OCI-LY7 (cell line): ENCODE measurements at regions not wholly inside any gene's neighbourhood (a gene's known extent, or its start where the extent isn't known, plus 50 kb on each side); places are given as distances from the start of the nearest gene placed in this dataset.

Source experiments
- BruUV-seq: library from RNA; stranded (reverse); fragments of 400-500 nt; replicated peaks from 2 replicates; lab custom pipeline; 2021; lab: Mats Ljungman, UMichigan
- CTCF ChIA-PET: fragments of 300-600 bp; sonication (Branson Sonifier 250); formaldehyde crosslinking; loops from one replicate; lab custom pipeline; 2022; ENCODE audit warnings: antibody characterized with exemption; ENCODE audit not compliant: unreplicated experiment; lab: Charles Lee
- POLR2A ChIA-PET: fragments of 300-600 bp; sonication (Branson Sonifier 250); formaldehyde crosslinking; loops from one replicate; lab custom pipeline; 2022; ENCODE audit warnings: antibody characterized with exemption; lab: Charles Lee
- DNase-seq: peaks from one replicate; pipeline ENCODE4 v3.0.0-alpha.2; 2015; ENCODE audit warnings: low spot score
- H2AFZ ChIP-seq: fragments of 200-600 bp; sonication (generic), shearing (Covaris generic); 2 replicates; pipeline ENCODE4 v1.6.1; 2014; ENCODE audit warnings: mild to moderate bottlenecking, antibody characterized with exemption, low read length, moderate library complexity
- H3K27ac ChIP-seq: fragments of 200-600 bp; sonication (generic); 2 replicates; pipeline ENCODE4 v1.5.1; 2014; ENCODE audit warnings: mixed run types, low read depth, mild to moderate bottlenecking, moderate library complexity, low read length, inconsistent platforms; ENCODE audit not compliant: poor library complexity, severe bottlenecking
- H3K36me3 ChIP-seq: fragments of 200-600 bp; sonication (generic); 2 replicates; pipeline ENCODE4 v1.6.1; 2014; ENCODE audit warnings: mild to moderate bottlenecking, antibody characterized with exemption, low read length, moderate library complexity, mixed read lengths; ENCODE audit not compliant: insufficient read depth
- H3K4me1 ChIP-seq: fragments of 200-600 bp; sonication (generic); 2 replicates; pipeline ENCODE4 v1.5.1; 2014; ENCODE audit warnings: mild to moderate bottlenecking, low read length; ENCODE audit not compliant: insufficient read depth, poor library complexity, severe bottlenecking
- H3K4me2 ChIP-seq: fragments of 200-600 bp; sonication (generic); 2 replicates; pipeline ENCODE4 v1.6.1; 2014; ENCODE audit warnings: mild to moderate bottlenecking, low read length
- H3K4me3 ChIP-seq: fragments of 200-600 bp; sonication (generic); 2 replicates; pipeline ENCODE4 v1.5.1; 2014; ENCODE audit warnings: mild to moderate bottlenecking, low read depth, low read length; ENCODE audit not compliant: poor library complexity, severe bottlenecking
- H3K79me2 ChIP-seq: fragments of 200-600 bp; sonication (generic); 2 replicates; pipeline ENCODE4 v1.6.1; 2016; ENCODE audit warnings: low read depth, mild to moderate bottlenecking, low read length, moderate library complexity, mixed read lengths; ENCODE audit not compliant: insufficient read depth
- H3K9me2 ChIP-seq: fragments of 200-600 bp; sonication (generic); 2 replicates; pipeline ENCODE4 v1.6.1; 2016; ENCODE audit warnings: mild to moderate bottlenecking, low read length, mixed read lengths; ENCODE audit not compliant: insufficient read depth
- H3K9me3 ChIP-seq: fragments of 200-600 bp; sonication (generic); 2 replicates; pipeline ENCODE4 v1.6.1; 2014; ENCODE audit warnings: mild to moderate bottlenecking, mixed run types, low read length, mixed read lengths
- H4K20me1 ChIP-seq: fragments of 200-600 bp; sonication (generic); 2 replicates; pipeline ENCODE4 v1.6.1; 2014; ENCODE audit warnings: mild to moderate bottlenecking, antibody characterized with exemption, low read length, moderate library complexity, mixed read lengths; ENCODE audit not compliant: insufficient read depth
- CTCF ChIP-seq: fragments of 200-600 bp; sonication (generic); conservative IDR thresholded peaks from 2 replicates; pipeline ENCODE4 v1.5.1; 2014; ENCODE audit warnings: mild to moderate bottlenecking, antibody characterized with exemption, low read length, moderate library complexity, mixed read lengths
- EZH2phosphoT487 ChIP-seq: fragments of 200-600 bp; sonication (generic); IDR thresholded peaks from 2 replicates; pipeline ENCODE4 v1.6.1; 2018; ENCODE audit warnings: low read depth, borderline replicate concordance, mild to moderate bottlenecking, mixed run types, antibody characterized with exemption, low read length, moderate library complexity, mixed read lengths
- intact Hi-C: fragments of 100-400 bp; cut with micrococcal nuclease; formaldehyde crosslinking; loops from one replicate; pipeline ENCODE4 v1.10.0; 2022; ENCODE audit not compliant: unreplicated experiment

GRCh38 chr1:61579802-61580201, 145.1 kb downstream of the TM2D1 start:
- Histone ChIP-seq H4K20me1 (no peaks in the 10 kb centered on the region), H3K4me3 (no peak overlapping the region), H3K4me1 (no peaks in the 10 kb centered on the region), H3K36me3 (no peaks in the 10 kb centered on the region), H3K9me2 (no peaks in the 10 kb centered on the region), H2AFZ (no peak overlapping the region), H3K9me3 (no peaks in the 10 kb centered on the region), H3K27ac (no peak overlapping the region), H3K4me2 (no peak overlapping the region), H3K79me2 (no peaks in the 10 kb centered on the region)
- no TSS peak for BruUV-seq
- POLR2A ChIA-PET = no interaction called here
- CTCF ChIA-PET = no interaction called here
- TF ChIP-seq EZH2phosphoT487 (no peak), CTCF (no peak)
- no peak for DNase-seq
- intact Hi-C loops = loop anchor here (10.0 kb wide), 1 partner anchor 605 kb away; no protein-coding TSS in a partner anchor

GRCh38 chr1:61572046-61572445, 152.9 kb downstream of the TM2D1 start:
- Histone ChIP-seq H2AFZ (no peak overlapping the region), H3K4me2 (no peak overlapping the region), H3K79me2 (no peaks in the 10 kb centered on the region), H3K9me3 (no peaks in the 10 kb centered on the region), H4K20me1 (no peaks in the 10 kb centered on the region), H3K4me3 (no peak overlapping the region), H3K4me1 (no peaks in the 10 kb centered on the region), H3K27ac (no peak overlapping the region), H3K36me3 (no peaks in the 10 kb centered on the region), H3K9me2 (no peaks in the 10 kb centered on the region)
- no TSS peak for BruUV-seq
- ChIA-PET POLR2A (interaction anchor here (0.8 kb wide), 1 partner anchor 9 kb away, joined by 4 read pairs; no protein-coding TSS in a partner anchor), CTCF (no interaction called here)
- TF ChIP-seq EZH2phosphoT487 = no peak
- TF ChIP-seq CTCF = no peak
- no peak for DNase-seq
- intact Hi-C loops = no loop called here

- intact Hi-C loops = no loop called here
- Histone ChIP-seq H3K9me2 (no peaks in the 10 kb centered on the region), H4K20me1 (no peaks in the 10 kb centered on the region), H3K4me3 (no peak overlapping the region), H3K79me2 (no peaks in the 10 kb centered on the region), H3K36me3 (no peaks in the 10 kb centered on the region), H3K9me3 (no peaks in the 10 kb centered on the region), H3K4me1 (no peaks in the 10 kb centered on the region), H2AFZ (no peak overlapping the region), H3K27ac (no peak overlapping the region), H3K4me2 (no peak overlapping the region)
- DNase-seq = no peak
- TF ChIP-seq EZH2phosphoT487 = no peak
- no peak for TF ChIP-seq CTCF
- BruUV-seq = no TSS peak
- ChIA-PET POLR2A (interaction anchor here (0.6 to 1.3 kb wide), 4 partner anchors 13 to 654 kb away, joined by 3 to 5 read pairs (median 3); no protein-coding TSS in a partner anchor), CTCF (no interaction called here)
These were observed 154.8 kb downstream of the TM2D1 start for GRCh38 chr1:61570191-61570590.
